ENCODE measurements at regions not wholly inside any gene's neighbourhood (a gene's known extent, or its start where the extent isn't known, plus 50 kb on each side); places are given as distances from the start of the nearest gene placed in this dataset.

DNA sequence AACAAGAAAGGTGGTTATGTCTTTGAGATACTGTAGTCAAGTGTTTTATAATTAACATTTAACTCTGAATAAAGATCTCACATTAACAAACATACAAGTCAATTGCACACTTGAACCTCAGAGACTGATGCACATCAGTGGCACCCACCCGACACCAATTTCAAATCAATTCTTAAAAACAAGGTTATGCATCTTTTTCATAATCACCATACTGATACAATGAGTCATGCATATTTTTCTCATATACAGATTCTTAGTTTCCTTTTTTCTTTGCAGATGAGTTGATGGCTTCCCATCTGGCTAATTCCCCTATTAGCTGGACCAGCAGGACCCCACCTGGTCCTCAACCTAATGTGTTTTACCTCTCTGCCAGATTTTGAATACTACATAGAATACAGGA, 136.2 kb upstream of the RPL34 start:
- Histone ChIP-seq H3K27ac (no peak overlapping the region), H3K9me3 (ENCODE audit: low read depth) (no peaks in the 10 kb centered on the region), H2AFZ (no peak overlapping the region), H4K20me1 (ENCODE audit: insufficient read depth) (no peaks in the 10 kb centered on the region), H3K9me2 (ENCODE audit: insufficient read depth) (no peaks in the 10 kb centered on the region), H3K27me3 (replicated peaks; ENCODE audit: insufficient read depth) (peaks cover 19% of the 10 kb centered on the region), H3F3A (ENCODE audit: insufficient read depth) (no peaks in the 10 kb centered on the region), H3K79me2 (ENCODE audit: insufficient read depth) (no peaks in the 10 kb centered on the region), H3K4me2 (ENCODE audit: unreplicated experiment) (no peak overlapping the region), H3K9ac (no peak overlapping the region), H3K4me1 (ENCODE audit: insufficient read depth) (no peaks in the 10 kb centered on the region), H3K36me3 (ENCODE audit: low read depth) (no peaks in the 10 kb centered on the region), H3K4me3 (no peak overlapping the region)
- TF ChIP-seq EZH2 (IDR thresholded peaks at IDR 0.05; ENCODE audit: insufficient read depth, poor library complexity, severe bottlenecking) (no peak), EZH2phosphoT487 (IDR thresholded peaks at IDR 0.05; ENCODE audit: insufficient read depth, low read depth) (no peak)
- in situ Hi-C loops (cut with MboI) = no loop called here
- 33 to 44% methylated on average over 1 of the region's 1 CpG for WGBS, 2 experiments (ENCODE audit: low coverage in 1 of 2, low lambda C conversion rate in 2 of 2, missing lambda C conversion rate in 2 of 2)
- DNase-seq = no peak

DNA sequence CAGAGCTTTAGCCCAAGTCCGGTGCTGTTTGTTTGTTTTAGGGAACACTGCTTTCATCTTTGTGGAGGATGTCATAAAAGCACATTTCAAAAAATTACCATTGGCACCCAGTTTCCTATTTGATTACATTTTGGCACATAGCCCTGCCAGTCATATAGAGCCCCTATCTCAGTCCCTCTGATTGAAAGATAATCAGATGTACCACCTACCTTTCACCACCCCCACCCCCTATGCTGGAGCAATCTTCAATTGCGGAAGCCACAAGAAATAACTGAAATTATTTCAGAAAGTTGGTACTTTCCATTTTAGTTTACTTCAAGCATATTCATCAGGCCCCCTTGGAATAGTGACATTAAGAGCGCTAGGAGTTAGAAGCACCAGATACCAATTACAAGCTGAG, 136.7 kb upstream of the RPL34 start:
- no peak for DNase-seq
- Histone ChIP-seq H4K20me1 (ENCODE audit: insufficient read depth) (no peaks in the 10 kb centered on the region), H3K4me2 (ENCODE audit: unreplicated experiment) (no peak overlapping the region), H3K4me1 (ENCODE audit: insufficient read depth) (no peaks in the 10 kb centered on the region), H3K9ac (no peak overlapping the region), H2AFZ (no peak overlapping the region), H3K27ac (no peak overlapping the region), H3K27me3 (replicated peaks; ENCODE audit: insufficient read depth) (peaks cover 23% of the 10 kb centered on the region; the same call in 1 of the 2 replicates), H3K4me3 (no peak overlapping the region), H3K36me3 (ENCODE audit: low read depth) (no peaks in the 10 kb centered on the region), H3F3A (ENCODE audit: insufficient read depth) (no peaks in the 10 kb centered on the region), H3K9me2 (ENCODE audit: insufficient read depth) (no peaks in the 10 kb centered on the region), H3K9me3 (ENCODE audit: low read depth) (no peaks in the 10 kb centered on the region), H3K79me2 (ENCODE audit: insufficient read depth) (no peaks in the 10 kb centered on the region)
- WGBS, 2 experiments (ENCODE audit: low coverage in 1 of 2, low lambda C conversion rate in 2 of 2, missing lambda C conversion rate in 2 of 2) = 85 to 86% methylated on average over 3 of the region's 3 CpGs
- TF ChIP-seq EZH2 (IDR thresholded peaks at IDR 0.05; ENCODE audit: insufficient read depth, poor library complexity, severe bottlenecking) (no peak), EZH2phosphoT487 (IDR thresholded peaks at IDR 0.05; ENCODE audit: insufficient read depth, low read depth) (no peak)
- in situ Hi-C loops (cut with MboI) = no loop called here

DNA sequence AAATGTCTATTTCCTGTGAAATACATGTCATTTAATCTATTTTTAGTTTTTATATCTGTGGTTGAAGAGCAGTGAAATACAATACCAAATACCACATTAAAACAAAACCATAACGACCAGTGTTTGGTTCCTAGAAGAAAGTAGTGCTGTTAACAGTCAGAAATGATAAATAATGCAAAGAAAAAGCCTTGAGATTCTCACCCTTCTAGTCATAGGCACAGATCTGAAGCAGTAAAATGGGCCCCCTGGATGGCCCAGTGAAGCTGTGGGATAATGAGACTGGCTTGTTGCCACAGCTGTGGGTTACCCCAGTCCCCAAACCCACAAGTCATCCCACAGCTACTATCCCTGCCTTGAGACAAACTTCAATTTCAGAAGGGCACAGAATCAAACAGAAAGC, 137.3 kb upstream of the RPL34 start:
- peaks cover 23% of the 10 kb centered on the region; the same call in 1 of the 2 replicates for H3K27me3 ChIP-seq (replicated peaks; ENCODE audit: insufficient read depth)
- no peak overlapping the region for H3K4me2 ChIP-seq (ENCODE audit: unreplicated experiment)
- no peaks in the 10 kb centered on the region for H3K4me1 ChIP-seq (ENCODE audit: insufficient read depth)
- no peak for TF ChIP-seq EZH2phosphoT487 (IDR thresholded peaks at IDR 0.05; ENCODE audit: insufficient read depth, low read depth)
- H4K20me1 ChIP-seq (ENCODE audit: insufficient read depth) = no peaks in the 10 kb centered on the region
- 2 to 4% methylated on average over 1 of the region's 1 CpG for WGBS, 2 experiments (ENCODE audit: low coverage in 1 of 2, low lambda C conversion rate in 2 of 2, missing lambda C conversion rate in 2 of 2)
- no peak overlapping the region for H3K9ac ChIP-seq
- DNase-seq = no peak
- no peaks in the 10 kb centered on the region for H3K9me3 ChIP-seq (ENCODE audit: low read depth)
- in situ Hi-C loops (cut with MboI) = no loop called here
- no peak overlapping the region for H3K4me3 ChIP-seq
- no peaks in the 10 kb centered on the region for H3K9me2 ChIP-seq (ENCODE audit: insufficient read depth)
- H3K79me2 ChIP-seq (ENCODE audit: insufficient read depth) = no peaks in the 10 kb centered on the region
- no peaks in the 10 kb centered on the region for H3K36me3 ChIP-seq (ENCODE audit: low read depth)
- H3K27ac ChIP-seq = no peak overlapping the region
- no peaks in the 10 kb centered on the region for H3F3A ChIP-seq (ENCODE audit: insufficient read depth)
- no peak overlapping the region for H2AFZ ChIP-seq

DNA sequence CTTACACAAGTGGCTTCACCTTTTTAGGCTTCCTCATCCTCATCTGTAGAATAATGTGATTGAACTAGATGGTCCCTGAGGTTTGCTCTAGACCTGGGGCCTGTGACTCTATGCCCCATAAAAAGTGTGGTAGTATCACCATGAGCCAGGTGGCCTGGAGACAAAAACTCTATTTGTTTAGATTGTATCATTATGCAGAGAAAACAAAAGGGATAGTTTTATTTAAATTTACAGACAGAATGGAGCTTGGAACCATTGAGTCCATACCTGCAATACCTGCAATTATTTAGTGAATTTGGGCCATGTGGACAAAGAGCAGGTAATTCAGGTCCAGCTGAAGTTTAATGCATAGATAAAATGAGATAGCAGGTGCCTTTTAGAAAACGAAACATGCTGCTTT, 139.5 kb upstream of the RPL34 start:
- Histone ChIP-seq H4K20me1 (ENCODE audit: insufficient read depth) (no peaks in the 10 kb centered on the region), H3K9me3 (ENCODE audit: low read depth) (no peaks in the 10 kb centered on the region), H2AFZ (no peak overlapping the region), H3K4me2 (ENCODE audit: unreplicated experiment) (no peak overlapping the region), H3K27ac (no peak overlapping the region), H3K4me1 (ENCODE audit: insufficient read depth) (no peaks in the 10 kb centered on the region), H3K4me3 (no peak overlapping the region), H3K27me3 (replicated peaks; ENCODE audit: insufficient read depth) (peaks cover 23% of the 10 kb centered on the region; the same call in 1 of the 2 replicates), H3K9ac (no peak overlapping the region), H3K9me2 (ENCODE audit: insufficient read depth) (no peaks in the 10 kb centered on the region), H3F3A (ENCODE audit: insufficient read depth) (no peaks in the 10 kb centered on the region), H3K79me2 (ENCODE audit: insufficient read depth) (no peaks in the 10 kb centered on the region), H3K36me3 (ENCODE audit: low read depth) (no peaks in the 10 kb centered on the region)
- in situ Hi-C loops (cut with MboI) = no loop called here
- no peak for DNase-seq
- WGBS, 2 experiments (ENCODE audit: low coverage in 1 of 2, low lambda C conversion rate in 2 of 2, missing lambda C conversion rate in 2 of 2) = 13 to 15% methylated on average over 1 of the region's 1 CpG
- TF ChIP-seq EZH2 (IDR thresholded peaks at IDR 0.05; ENCODE audit: insufficient read depth, poor library complexity, severe bottlenecking) (no peak), EZH2phosphoT487 (IDR thresholded peaks at IDR 0.05; ENCODE audit: insufficient read depth, low read depth) (no peak)

DNA sequence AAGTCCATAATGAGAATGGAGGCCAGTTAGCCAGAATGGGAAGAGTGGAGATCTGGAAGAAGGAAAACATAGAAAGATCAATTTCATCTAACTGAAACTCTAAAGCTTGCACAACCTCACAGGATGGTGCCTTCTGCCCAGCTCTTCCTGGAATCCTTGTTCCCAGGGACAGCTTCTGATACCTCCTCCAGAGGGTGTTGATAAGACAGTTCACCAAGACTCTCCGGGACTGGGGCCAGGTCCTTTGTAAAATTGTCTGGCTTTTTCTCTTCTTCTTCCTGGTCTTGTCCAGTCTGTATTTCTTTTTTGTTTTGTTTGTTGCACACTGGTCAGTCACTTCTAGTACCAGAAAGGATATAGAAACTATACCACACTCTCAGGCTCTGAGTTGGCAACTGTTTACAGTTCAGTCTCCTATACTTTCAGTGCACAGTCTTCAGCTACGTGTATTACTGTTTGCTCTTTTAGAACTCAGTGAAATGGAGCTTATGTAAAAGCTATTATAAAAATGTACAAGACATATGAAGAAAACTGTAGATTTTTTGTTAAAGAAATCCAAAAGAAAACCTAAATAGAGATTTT, 142.8 kb upstream of the RPL34 start:
- Histone ChIP-seq H3K9me2 (ENCODE audit: insufficient read depth) (no peaks in the 10 kb centered on the region), H3K36me3 (ENCODE audit: low read depth) (no peaks in the 10 kb centered on the region), H3K9me3 (ENCODE audit: low read depth) (no peaks in the 10 kb centered on the region), H3K4me2 (ENCODE audit: unreplicated experiment) (no peak overlapping the region), H3K4me3 (no peak overlapping the region), H3F3A (ENCODE audit: insufficient read depth) (no peaks in the 10 kb centered on the region), H3K9ac (no peak overlapping the region), H3K27me3 (replicated peaks; ENCODE audit: insufficient read depth) (peaks cover 37% of the 10 kb centered on the region), H2AFZ (no peak overlapping the region), H3K79me2 (ENCODE audit: insufficient read depth) (no peaks in the 10 kb centered on the region), H4K20me1 (ENCODE audit: insufficient read depth) (no peaks in the 10 kb centered on the region), H3K4me1 (ENCODE audit: insufficient read depth) (no peaks in the 10 kb centered on the region), H3K27ac (no peak overlapping the region)
- TF ChIP-seq EZH2phosphoT487 (IDR thresholded peaks at IDR 0.05; ENCODE audit: insufficient read depth, low read depth) (no peak), EZH2 (IDR thresholded peaks at IDR 0.05; ENCODE audit: insufficient read depth, poor library complexity, severe bottlenecking) (no peak)
- 18 to 23% methylated on average over 2 of the region's 2 CpGs for WGBS, 2 experiments (ENCODE audit: low coverage in 1 of 2, low lambda C conversion rate in 2 of 2, missing lambda C conversion rate in 2 of 2)
- no peak for DNase-seq
- in situ Hi-C loops (cut with MboI) = no loop called here
